GM12878 (cell line): ENCODE measurements at regions not wholly inside any gene's neighbourhood (a gene's known extent, or its start where the extent isn't known, plus 50 kb on each side); places are given as distances from the start of the nearest gene placed in this dataset.

Source experiments
- ATAC-seq: fragments of 200-7000 bp; cut with Tn5 transposase; 3 replicates; pipeline ENCODE4 v1.9.1; 2020; ENCODE audit warnings: mild to moderate bottlenecking, moderate library complexity
- BruUV-seq: library from RNA; stranded (reverse); fragments of 400-500 nt; replicated peaks from 2 replicates; lab custom pipeline; 2021; lab: Mats Ljungman, UMichigan
- CTCF ChIA-PET: fragments of 300-600 bp; sonication (Branson Sonifier 250); formaldehyde crosslinking; extraction: SDS; loops from one replicate; lab custom pipeline; 2021; ENCODE audit warnings: inconsistent platforms; lab: Yijun Ruan, JAX
- POLR2A ChIA-PET: fragments of 350-600 bp; formaldehyde crosslinking; extraction: SDS; loops from one replicate; lab custom pipeline; 2021; ENCODE audit warnings: inconsistent platforms; lab: Charles Lee
- RAD21 ChIA-PET: fragments of 300-600 bp; sonication (Branson Sonifier 250); formaldehyde crosslinking; loops from one replicate; lab custom pipeline; 2023; ENCODE audit warnings: antibody characterized with exemption; ENCODE audit not compliant: unreplicated experiment; lab: Charles Lee
- SMC1A ChIA-PET: fragments of 300-600 bp; sonication (Branson Sonifier 250); formaldehyde crosslinking; loops from one replicate; lab custom pipeline; 2023; ENCODE audit not compliant: unreplicated experiment, uncharacterized antibody; lab: Charles Lee
- DNase-seq: peaks from one replicate; pipeline ENCODE4 v3.0.0-alpha.2; 2011; ENCODE audit warnings: low read depth, low spot score
- FAIRE-seq: peaks from 3 replicates; lab custom pipeline; 2011; peaks lifted over from hg19 to GRCh38; lab: Jason Lieb, UNC
- H2AFZ ChIP-seq: 2 replicates; pipeline ENCODE4 v1.6.0; 2011; ENCODE audit warnings: low read depth, low read length, control low read depth; ENCODE audit not compliant: control insufficient read depth
- H3K27ac ChIP-seq: 2 replicates; pipeline ENCODE4 v1.5.1; 2011; ENCODE audit warnings: control low read depth; ENCODE audit not compliant: control insufficient read depth, insufficient read depth
- H3K27me3 ChIP-seq, 2 experiments: replicated peaks in 1 of 2; 2 replicates each; pipeline versions ENCODE4 v1.6.0 to v1.6.1; 2011; ENCODE audit warnings: low read length in 1 of 2; ENCODE audit not compliant: control insufficient read depth in 2 of 2, insufficient read depth in 2 of 2
- H3K36me3 ChIP-seq, 2 experiments: 2 replicates each; pipeline ENCODE4 v1.5.1; 2011; ENCODE audit warnings: low read length in 1 of 2; ENCODE audit not compliant: control insufficient read depth in 2 of 2, insufficient read depth in 2 of 2
- H3K4me1 ChIP-seq: 2 replicates; pipeline ENCODE4 v1.6.1; 2011; ENCODE audit warnings: mild to moderate bottlenecking, low read length, moderate library complexity, mixed read lengths; ENCODE audit not compliant: control insufficient read depth, insufficient read depth
- H3K4me2 ChIP-seq: 2 replicates; pipeline ENCODE4 v1.6.0; 2011; ENCODE audit warnings: control low read depth; ENCODE audit not compliant: control insufficient read depth, insufficient read depth
- H3K4me3 ChIP-seq: fragments of 200-600 bp; sonication (generic); 2 replicates; pipeline ENCODE4 v1.5.1; 2016
- H3K79me2 ChIP-seq: 2 replicates; pipeline ENCODE4 v1.6.0; 2011; ENCODE audit warnings: low read length; ENCODE audit not compliant: control insufficient read depth, insufficient read depth
- H3K9ac ChIP-seq: 2 replicates; pipeline ENCODE4 v1.8.0; 2011; ENCODE audit warnings: low read length, control low read depth, mixed read lengths; ENCODE audit not compliant: control insufficient read depth, insufficient read depth
- H3K9me3 ChIP-seq: replicated peaks from 3 replicates; pipeline ENCODE4 v1.5.1; 2011; ENCODE audit warnings: mild to moderate bottlenecking, low read length; ENCODE audit not compliant: control insufficient read depth, insufficient read depth
- H4K20me1 ChIP-seq: 2 replicates; pipeline ENCODE4 v1.6.0; 2011; ENCODE audit not compliant: control insufficient read depth, insufficient read depth
- CREB1 ChIP-seq: IDR thresholded peaks from 2 replicates; pipeline ENCODE4 v1.6.1; 2012; ENCODE audit warnings: low read depth, mild to moderate bottlenecking, inconsistent platforms
- POLR2A ChIP-seq: IDR thresholded peaks from 2 replicates; pipeline ENCODE4 v1.6.1; 2011; ENCODE audit warnings: low read depth, mild to moderate bottlenecking, low read length
- SMARCA5 ChIP-seq: fragments of 450-650 bp; IDR thresholded peaks from 2 replicates; pipeline ENCODE4 v1.6.1; 2017; ENCODE audit warnings: mild to moderate bottlenecking
- SPI1 ChIP-seq: IDR thresholded peaks from 2 replicates; pipeline ENCODE4 v1.6.1; 2011; ENCODE audit warnings: low read depth, mild to moderate bottlenecking, low read length, moderate library complexity, borderline replicate concordance; ENCODE audit not compliant: insufficient read depth
- ZNF592 ChIP-seq: fragments of 450-650 bp; IDR thresholded peaks from 2 replicates; pipeline ENCODE4 v1.6.1; 2017; ENCODE audit warnings: mild to moderate bottlenecking, moderate library complexity
- WGBS: methylation state at CpG from one replicate; pipeline ENCODE4 v1.1.6; 2016; ENCODE audit warnings: low lambda C conversion rate; ENCODE audit not compliant: insufficient replicate concordance, insufficient coverage; ENCODE audit errors: missing lambda C conversion rate; 5-methylcytosine and 5-hydroxymethylcytosine counted together
- in situ Hi-C: fragments of 300-500 bp; cut with MboI; formaldehyde crosslinking; loops from 9 replicates; pipeline ENCODE4 v1.14.3; 2018; ENCODE audit warnings: mixed read lengths
- intact Hi-C: fragments of 100-400 bp; cut with micrococcal nuclease; formaldehyde crosslinking; loops from one replicate; pipeline ENCODE4 v1.14.2; 2022; ENCODE audit not compliant: unreplicated experiment

GRCh38 chr4:20625426-20625825, 74.8 kb upstream of the PACRGL start:
- Histone ChIP-seq H3K9ac (no peak overlapping the region), H3K79me2 (no peaks in the 10 kb centered on the region), H3K9me3 (no peaks in the 10 kb centered on the region), H4K20me1 (no peaks in the 10 kb centered on the region), H3K27ac (no peak overlapping the region), H3K27me3 (no peaks in the 10 kb centered on the region), H2AFZ (no peak overlapping the region), H3K36me3 (no peaks in the 10 kb centered on the region), H3K4me1 (no peaks in the 10 kb centered on the region), H3K4me2 (no peak overlapping the region), H3K4me3 (no peak overlapping the region)
- ATAC-seq (no peak), FAIRE-seq (no peak), DNase-seq (no peak)
- ChIA-PET POLR2A (no interaction called here), CTCF (no interaction called here), RAD21 (no interaction called here), SMC1A (no interaction called here)
- no TSS peak for BruUV-seq
- no peak for TF ChIP-seq POLR2A
- peak; percentile 49; the same call in 1 of the 2 replicates for TF ChIP-seq SPI1
- no peak for TF ChIP-seq CREB1
- no peak for TF ChIP-seq SMARCA5
- no peak for TF ChIP-seq ZNF592
- WGBS = 14% methylated on average over 3 of the region's 3 CpGs
- in situ Hi-C loops (no loop called here), intact Hi-C loops (no loop called here)
